COLO668 (cell line): ENCODE measurements at regions not wholly inside any gene's neighbourhood (a gene's known extent, or its start where the extent isn't known, plus 50 kb on each side); places are given as distances from the start of the nearest gene placed in this dataset.
"Not testable (repeated sequence)": the region's sequence is repeated elsewhere in the genome, so short reads cannot be mapped to it uniquely, and the experiment has no call there.

Experiments used
- DNase-seq: peaks from one replicate; lab custom pipeline; 2025; ENCODE audit not compliant: unreplicated experiment; lab: John Stamatoyannopoulos, UW

GRCh38 chr6:145138469-145139139 is 596.7 kb downstream of the EPM2A start:
- no peak for DNase-seq

DNA sequence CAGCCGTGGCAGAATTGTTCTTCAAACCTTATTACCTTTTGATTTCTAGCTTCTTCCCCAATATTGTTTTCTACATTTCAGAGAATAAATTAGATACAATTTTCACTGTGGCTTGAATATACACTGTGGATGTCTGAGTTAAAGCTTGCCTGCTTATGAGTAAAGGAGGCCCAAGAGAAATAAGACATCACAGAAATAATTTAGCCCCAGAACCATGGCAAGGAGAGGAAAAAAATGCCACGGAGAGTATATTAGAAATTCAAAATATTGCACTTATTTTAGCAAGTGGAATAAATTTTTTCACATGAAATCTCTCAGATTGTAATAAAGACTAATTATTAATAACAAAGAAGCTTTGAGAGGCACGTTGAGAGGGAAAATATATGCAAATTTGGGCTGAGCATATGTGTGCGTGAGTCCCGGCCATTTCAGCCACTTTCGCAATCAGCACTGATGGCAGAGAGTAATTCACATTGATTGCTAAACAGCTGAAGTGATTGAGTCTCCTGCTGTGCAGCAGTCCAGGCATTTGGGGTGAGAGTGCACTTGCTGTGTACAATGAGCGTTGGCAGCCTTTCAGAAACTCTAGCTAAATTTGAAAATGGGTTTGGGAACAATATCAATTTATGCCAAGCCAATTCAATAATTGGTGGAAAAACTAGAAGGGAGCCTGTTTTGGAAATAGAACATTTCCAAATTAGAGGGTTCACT is 596.0 kb downstream of the EPM2A start:
- DNase-seq = no peak

DNA sequence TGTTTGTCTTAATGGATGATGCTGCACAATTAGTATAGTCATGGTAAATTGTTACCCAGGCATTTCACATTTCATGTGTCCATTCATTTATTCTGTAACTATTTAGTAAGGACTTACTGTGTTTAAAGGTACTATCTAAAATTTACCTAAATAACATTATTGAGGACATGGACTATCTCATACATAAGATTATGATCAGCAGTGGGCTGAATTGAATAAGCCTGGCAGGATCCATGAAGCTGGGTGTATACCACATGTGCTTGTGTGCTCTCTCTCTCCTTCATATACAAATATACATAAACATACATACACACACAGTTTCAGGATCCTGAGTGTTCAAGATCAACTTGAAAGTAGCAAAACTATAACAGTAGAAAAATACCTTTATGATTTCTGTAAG is 595.4 kb downstream of the EPM2A start:
- DNase-seq = no peak

- no peak for DNase-seq
Observed at GRCh38 chr6:145141572-145141971, 593.7 kb downstream of the EPM2A start.

DNA sequence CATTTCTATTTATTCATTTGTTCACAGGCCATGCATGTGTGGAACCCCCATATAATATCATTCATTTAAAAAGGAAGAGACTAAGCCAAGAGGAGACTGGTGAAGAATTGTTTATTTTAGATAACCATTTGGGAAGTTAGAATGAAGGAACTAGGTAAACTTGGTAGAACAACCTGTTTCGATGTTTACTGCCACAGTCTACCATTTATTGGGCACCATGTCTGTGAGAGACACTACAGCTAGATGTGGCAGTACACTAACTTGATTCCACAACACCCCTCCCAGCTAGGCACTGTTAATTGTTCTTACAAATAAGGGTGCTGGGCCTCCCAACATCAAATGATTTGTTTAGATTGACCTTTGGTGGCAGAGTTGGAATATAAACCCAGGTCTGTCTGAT is 592.4 kb downstream of the EPM2A start:
- DNase-seq = no peak

- DNase-seq = no peak
Observed at GRCh38 chr6:145143379-145143778, 591.9 kb downstream of the EPM2A start.

DNA sequence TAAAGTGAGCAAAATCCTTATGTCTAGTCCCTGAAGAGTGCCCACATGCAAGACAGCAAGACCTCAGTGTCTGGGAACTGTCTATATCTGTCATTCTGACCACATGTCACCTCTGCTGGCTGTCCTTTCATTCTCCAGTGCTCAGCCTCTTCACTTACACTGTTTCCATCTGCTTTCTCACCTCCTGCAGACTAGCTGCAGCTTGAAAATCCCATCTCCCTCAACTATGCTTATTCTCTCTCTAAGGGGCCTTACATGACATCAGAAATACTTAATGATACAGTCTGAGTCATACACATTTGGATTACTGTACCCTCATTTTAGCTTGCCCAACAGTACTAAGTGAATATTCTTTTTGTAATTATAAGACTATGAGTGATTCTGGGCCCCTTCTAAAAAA is 587.8 kb downstream of the EPM2A start:
- DNase-seq = no peak

- DNase-seq = peak; percentile 31
Observed at GRCh38 chr6:145147981-145148749, 587.2 kb downstream of the EPM2A start.

DNA sequence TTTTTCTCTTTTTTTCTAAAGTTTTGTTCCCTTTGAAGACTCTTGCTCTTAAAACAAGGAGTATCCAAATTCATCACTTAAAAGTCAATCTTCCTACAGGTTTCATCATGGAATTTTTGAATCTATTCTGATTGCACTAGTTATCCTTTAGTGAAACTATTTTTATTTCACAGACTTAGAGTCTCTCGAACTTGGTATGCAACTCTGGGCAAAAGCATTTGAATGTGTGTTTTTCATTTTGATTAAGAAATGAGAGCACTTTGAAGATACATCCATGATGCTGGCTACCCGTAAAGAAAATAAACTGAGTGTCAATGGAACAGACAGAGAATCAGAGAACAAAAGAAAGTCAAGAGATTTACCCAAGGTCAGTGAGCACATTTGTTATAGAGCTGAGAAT is 586.5 kb downstream of the EPM2A start:
- no peak for DNase-seq

- no peak for DNase-seq
Observed at GRCh38 chr6:145151624-145152023, 583.7 kb downstream of the EPM2A start.

- DNase-seq = no peak
Observed at GRCh38 chr6:145153495-145153894, 581.8 kb downstream of the EPM2A start.

GRCh38 chr6:145155411-145155810 is 579.9 kb downstream of the EPM2A start:
- DNase-seq = no peak

DNA sequence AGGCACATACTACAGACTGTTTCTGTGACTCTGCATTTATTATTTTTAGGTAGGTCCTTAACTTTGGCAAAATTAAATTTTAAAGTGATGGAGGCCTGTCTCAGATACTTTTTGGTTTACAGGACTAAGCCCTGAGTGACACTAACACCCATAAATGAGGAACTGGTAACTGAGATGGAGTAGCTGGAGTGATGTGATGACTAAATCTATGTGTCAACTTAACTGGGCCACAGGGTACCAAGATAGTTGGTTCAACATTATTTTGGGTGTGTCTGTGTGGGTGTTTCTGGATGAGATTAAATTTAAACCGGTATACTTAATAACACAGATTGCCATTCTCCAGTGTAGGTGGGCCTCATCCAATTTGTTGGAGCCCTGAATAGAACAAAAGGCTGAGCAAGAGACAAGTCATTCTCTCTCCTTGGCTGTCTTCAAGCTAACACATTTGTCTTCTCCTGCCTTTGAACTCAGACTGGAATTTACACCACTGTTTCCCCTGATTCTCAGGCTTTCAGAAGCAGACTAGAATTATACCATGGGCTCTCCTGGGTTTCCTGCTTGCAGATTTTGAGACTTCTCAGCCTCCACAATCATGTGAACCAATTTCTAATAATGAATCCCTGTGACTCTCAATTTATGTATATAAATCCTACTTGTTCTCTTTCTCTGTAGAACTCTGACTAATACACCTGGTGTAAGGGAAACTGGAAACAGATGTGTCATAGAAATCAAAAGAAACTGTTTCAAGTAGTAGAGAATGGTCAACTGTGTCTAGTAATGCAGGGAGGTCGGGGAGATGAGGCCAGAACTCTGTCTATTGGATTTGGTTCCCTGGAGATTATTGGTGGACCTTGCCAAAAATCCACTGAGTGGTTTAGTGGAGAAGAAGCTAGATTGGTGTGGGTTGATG is 579.2 kb downstream of the EPM2A start:
- no peak for DNase-seq

- DNase-seq = not testable (repeated sequence)
Observed at GRCh38 chr6:145158636-145159035, 576.7 kb downstream of the EPM2A start.

- no peak for DNase-seq
Observed at GRCh38 chr6:145159921-145160320, 575.4 kb downstream of the EPM2A start.

GRCh38 chr6:145161501-145161900 is 573.8 kb downstream of the EPM2A start:
- no peak for DNase-seq

GRCh38 chr6:145169726-145170224 is 565.5 kb downstream of the EPM2A start:
- no peak for DNase-seq

GRCh38 chr6:145175470-145175869 is 559.9 kb downstream of the EPM2A start:
- no peak for DNase-seq

DNA sequence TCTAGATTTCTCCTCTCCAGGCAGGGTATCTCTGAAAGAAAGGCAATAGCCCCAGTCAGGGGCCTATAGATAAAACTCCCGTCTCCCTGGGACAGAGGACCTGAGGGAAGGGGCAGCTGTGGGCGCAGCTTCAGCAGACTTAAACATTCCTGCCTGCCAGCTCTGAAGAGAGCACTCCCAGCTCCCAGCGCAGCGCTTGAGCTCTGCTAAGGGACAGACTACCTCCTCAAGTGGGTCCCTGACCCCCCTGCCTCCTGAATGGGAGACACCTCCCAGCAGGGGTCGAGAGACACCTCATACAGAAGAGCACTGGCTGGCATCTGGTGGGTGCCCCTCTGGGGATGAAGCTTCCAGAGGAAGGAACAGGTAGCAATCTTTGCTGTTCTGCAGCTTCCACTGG is 556.9 kb downstream of the EPM2A start:
- DNase-seq = no peak

- no peak for DNase-seq
Observed at GRCh38 chr6:145187491-145188206, 547.7 kb downstream of the EPM2A start.
